HG03103 (cell line): ENCODE measurements at regions not wholly inside any gene's neighbourhood (a gene's known extent, or its start where the extent isn't known, plus 50 kb on each side); places are given as distances from the start of the nearest gene placed in this dataset.
"Not testable (repeated sequence)": the region's sequence is repeated elsewhere in the genome, so short reads cannot be mapped to it uniquely, and the experiment has no call there.

Source experiments
- ATAC-seq: cut with Tn5 transposase; IDR thresholded peaks from one replicate; pipeline ENCODE4 v1.9.1; 2021; ENCODE audit warnings: low read depth; ENCODE audit not compliant: unreplicated experiment

GRCh38 chr2:47690706-47691325 is 92.1 kb upstream of the MSH6 start:
- not testable (repeated sequence) for ATAC-seq

DNA sequence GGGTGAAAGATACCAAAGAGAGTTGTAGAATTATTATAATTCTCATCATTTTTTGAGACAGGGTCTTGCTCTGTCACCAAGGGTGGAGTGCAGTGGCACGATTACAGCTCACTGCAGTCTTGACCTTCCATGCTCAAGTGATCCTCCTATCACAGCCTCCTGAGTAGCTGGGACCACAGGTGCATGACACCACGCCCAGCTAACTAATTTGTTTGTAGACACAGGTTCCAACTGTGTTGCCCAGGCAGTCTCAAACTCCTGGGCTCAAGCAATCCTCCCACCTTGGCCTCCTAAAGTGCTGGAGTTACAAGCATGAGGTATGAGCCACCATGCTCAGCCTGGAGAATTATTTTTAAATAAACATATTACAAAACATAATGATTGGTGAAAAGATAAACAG is 92.8 kb upstream of the MSH6 start:
- no peak for ATAC-seq

- peak; percentile 59 for ATAC-seq
Observed at GRCh38 chr2:47689118-47689517, 93.8 kb upstream of the MSH6 start.

- no peak for ATAC-seq
Observed at GRCh38 chr2:47688561-47688960, 94.4 kb upstream of the MSH6 start.

GRCh38 chr2:47687856-47688255 is 95.1 kb upstream of the MSH6 start:
- no peak for ATAC-seq

- ATAC-seq, result no peak
Observed at GRCh38 chr2:47686018-47686417, 96.9 kb upstream of the MSH6 start.

- no peak for ATAC-seq
Observed at GRCh38 chr2:47682216-47682749, 100.7 kb upstream of the MSH6 start.

DNA sequence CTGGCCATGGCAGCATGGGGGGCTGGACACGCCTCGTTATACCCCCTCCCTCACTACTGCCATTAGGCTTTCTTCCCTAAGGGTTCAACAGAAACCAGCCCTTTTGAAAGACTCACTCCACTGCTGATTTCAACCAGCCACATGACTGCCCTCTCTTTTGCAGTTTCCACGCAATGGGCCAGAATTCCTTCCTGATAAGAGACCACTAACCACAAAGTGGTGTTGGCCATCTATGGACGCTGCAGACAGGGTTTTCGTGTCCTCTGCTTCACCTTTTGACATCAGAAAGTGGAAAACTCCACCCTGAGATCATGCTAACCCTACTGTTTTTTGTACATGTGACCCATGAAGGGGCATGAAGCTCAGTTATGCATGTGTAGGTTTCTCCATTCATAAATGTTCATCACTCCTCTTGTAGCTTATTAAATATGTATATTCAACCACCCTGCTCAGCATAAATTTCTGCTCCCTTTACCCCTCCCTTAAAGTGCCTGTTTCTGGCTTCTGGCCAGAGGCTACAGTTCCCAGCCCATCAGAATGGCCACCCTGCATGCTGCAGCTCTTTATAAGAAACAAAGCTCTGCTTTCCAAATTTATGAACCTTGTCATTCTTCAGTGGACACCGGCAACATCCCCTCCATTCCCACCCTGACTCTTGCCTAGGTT is 105.6 kb upstream of the KCNK12 start:
- no peak for ATAC-seq

- ATAC-seq, result no peak
Observed at GRCh38 chr2:47675196-47675825, 104.5 kb upstream of the KCNK12 start.

DNA sequence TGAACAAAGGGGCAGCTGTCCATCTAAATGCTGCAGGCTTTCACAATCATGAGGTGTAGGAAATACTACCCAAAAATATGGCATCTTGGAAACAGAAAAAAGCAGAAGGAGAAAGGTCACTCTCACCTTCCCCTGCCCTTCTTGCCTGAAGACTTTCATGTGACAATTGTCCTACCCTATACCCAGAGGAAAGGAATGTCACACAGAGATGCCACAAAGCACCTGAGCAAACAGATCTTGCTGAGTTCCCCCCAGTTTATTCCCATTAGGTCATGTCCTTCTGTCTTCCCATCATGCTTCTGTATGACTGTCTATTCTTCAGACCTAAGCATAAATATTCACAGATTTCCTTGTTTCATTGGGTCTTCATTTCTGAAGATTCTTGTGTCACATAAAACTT is 95.5 kb upstream of the KCNK12 start:
- ATAC-seq, result no peak

- ATAC-seq, result no peak
Observed at GRCh38 chr2:47664817-47665216, 94.0 kb upstream of the KCNK12 start.

DNA sequence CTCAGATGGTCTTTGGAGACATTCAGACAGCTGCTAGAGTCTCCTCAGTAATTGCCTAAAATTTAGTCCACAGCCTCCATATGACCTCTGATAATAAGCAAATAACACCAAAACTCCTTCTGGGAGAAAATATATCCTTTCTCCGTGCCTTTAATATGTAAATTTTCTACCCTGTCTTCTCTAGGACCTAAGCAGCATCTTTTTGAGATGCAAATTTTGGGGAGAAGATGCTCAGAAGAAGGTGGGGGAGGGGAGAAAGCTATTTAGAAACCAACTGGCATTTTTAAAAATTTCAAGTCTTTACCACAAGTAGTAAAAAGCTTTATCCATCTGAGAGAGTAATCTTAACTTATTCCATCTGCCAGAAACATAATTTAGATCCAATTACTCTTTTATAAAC is 91.8 kb upstream of the KCNK12 start:
- no peak for ATAC-seq

DNA sequence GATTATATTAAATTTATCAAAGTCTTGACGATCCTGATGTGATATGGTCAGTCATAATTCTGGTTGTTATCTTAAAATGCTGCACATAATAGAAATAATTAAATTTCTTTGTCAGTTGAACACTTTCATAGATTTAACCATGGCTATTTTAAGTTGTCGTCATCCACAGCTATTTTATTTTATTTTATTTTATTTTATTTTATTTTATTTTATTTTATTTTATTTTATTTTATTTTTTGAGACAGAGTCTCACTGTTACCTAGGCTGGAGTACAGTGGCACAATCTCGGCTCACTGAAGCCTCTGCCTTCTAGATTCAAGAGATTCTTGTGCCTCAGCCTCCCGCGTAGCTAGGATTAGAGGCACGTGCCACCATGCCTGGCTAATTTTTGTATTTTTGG is 90.5 kb upstream of the KCNK12 start:
- no peak for ATAC-seq

DNA sequence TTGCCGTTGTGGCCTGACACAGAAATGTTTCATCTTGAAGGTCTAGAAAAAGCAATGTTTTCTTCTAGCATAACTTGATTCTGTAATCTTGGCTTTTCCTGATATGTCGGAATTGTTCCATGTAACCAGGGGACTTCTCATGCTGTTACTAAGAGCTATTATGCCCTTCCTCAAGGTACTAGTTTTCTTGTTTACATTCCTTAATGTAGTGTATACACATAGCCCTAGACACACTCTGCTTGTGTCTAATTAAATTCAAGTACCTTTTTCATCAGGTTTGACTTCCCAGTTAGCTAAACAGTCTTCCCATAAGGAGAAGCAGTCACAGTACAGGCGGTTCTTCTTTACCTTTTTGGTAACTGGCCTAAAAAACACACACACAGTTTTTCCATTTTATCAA is 89.4 kb upstream of the KCNK12 start:
- no peak for ATAC-seq

GRCh38 chr2:47658646-47659320 is 88.0 kb upstream of the KCNK12 start:
- ATAC-seq, result no peak

- ATAC-seq, result no peak
Observed at GRCh38 chr2:47657886-47658489, 87.2 kb upstream of the KCNK12 start.

- no peak for ATAC-seq
Observed at GRCh38 chr2:47656715-47657600, 86.2 kb upstream of the KCNK12 start.

DNA sequence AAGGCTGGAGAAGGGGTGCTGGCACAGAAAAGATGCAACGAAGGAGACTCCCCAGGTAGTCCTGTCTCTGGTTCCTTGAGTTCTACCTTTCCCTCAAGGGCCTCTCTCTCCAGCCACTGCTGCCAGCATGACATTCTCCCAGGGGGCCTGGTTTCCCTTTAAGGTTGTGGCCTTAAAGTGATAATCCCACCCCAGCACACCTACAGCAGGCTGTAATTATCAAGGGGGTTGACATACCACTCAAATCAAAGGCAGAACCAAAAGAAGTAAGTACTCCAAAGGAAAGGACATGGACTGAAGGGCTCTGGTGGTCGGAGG is 84.7 kb upstream of the KCNK12 start:
- ATAC-seq, result no peak

DNA sequence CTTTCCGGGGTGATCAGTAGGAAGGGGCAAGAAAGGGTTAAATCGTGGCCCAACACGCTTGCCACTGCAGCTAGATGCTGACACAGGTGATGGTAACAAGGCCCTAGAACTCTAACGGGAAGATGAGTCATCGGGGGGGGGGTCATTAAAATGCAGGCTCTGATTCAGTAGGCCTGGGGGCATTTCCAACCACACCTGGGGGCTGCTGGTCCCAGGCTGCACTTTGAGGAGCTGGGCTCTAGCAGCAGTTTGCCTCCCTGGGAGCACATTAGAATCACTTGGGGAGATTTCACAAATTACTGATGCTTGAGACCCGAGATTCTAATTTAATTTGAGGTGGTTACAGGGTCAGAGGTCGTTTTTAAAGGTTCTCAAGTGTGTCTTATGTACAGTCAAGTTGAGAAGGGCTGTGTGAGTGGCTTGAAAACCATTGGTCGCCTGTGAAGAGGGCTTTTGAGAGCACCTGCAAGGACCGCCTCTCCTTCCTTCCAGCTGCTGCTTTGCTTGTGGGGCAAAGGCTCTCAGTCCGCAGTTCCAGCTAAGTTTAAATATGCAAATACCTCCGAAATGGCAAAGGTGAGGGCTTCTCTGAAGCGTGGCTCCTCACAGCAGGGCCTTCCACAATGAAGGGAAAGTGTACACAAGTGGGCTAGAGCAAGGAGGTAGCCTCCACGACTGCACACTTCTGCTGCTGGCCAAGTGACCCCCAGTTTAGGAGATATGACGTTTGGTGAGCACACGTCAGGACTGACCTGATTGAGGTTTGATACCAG is 84.2 kb upstream of the KCNK12 start:
- ATAC-seq, result peak; percentile 74
